Kidney capillary endothelial cell (primary cell): ENCODE measurements at regions not wholly inside any gene's neighbourhood (a gene's known extent, or its start where the extent isn't known, plus 50 kb on each side); places are given as distances from the start of the nearest gene placed in this dataset.
"Not testable (repeated sequence)": the region's sequence is repeated elsewhere in the genome, so short reads cannot be mapped to it uniquely, and the experiment has no call there.

Experiments used
- DNase-seq: peaks from one replicate; pipeline ENCODE4 v3.0.0-alpha.2; 2018; ENCODE audit warnings: low spot score

DNA sequence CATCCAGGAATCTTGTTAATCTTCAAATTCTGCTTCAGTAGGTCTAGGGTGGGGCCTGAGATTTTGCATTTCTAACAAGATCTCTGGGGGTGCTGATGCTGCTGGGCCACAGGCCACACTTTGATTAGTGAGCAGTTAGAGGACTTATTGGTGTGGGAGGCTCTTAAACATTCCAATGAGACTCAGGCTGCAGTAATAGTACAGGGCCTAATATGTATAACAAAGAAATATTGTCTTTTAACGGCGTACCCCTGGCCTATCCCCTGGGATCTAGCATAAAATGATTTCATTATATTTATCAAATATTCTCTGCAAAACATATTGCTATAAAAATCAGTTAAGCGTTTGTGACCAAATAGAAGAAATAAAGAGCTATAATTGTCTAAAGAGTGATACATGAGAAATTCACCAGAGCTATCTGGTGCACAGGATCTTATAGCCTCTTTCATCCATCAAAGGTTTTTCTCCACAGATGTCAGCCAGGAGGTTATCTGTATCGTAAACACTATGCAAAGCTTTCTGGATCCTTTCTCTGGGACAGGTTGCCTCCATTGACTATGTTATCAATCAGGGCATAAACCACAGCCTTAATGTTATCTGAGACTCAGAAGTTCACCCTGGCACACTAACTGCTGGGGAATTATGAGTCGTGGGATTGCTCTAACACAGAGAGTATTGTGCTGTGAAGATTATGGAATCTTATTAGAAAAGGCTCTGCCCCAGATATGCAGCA is 488.5 kb upstream of the MAP3K7 start:
- DNase-seq = no peak

DNA sequence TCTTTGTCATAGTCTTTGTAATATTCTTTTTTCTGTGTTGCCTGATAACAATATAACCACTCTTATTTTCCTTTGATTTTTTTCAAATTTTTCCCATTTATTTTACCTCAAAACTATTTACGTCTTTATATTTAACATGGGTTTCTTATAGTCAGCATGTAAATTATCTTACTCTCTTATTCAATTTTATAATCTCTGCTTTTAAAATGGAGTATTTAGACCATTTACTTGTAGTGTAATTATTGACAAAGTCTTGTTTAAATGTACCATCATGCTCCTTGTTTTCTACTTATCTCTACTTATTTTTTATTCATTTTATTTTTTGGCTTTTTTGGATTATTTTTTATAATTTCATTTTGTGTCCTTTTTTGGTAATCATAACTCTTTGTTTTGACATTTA is 476.5 kb upstream of the MAP3K7 start:
- no peak for DNase-seq

DNA sequence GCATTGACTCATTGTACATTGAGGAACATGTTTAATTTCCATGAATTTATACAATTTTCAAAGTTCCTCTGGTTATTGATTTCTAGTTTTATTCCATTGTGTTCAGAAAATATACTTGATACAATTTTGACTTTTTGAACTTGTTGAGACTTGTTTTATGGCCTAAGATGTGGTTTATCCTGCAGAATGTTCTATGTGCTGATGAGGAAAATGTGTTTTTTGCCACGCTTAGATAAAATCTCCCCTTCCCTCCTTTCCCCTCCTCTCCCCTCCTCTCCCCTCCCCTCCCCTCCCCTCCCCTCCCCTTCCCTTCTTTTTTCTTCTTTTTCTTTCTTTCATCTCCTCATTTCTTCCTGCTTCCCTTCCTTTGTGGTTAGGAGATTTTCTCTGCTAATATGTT is 470.8 kb upstream of the MAP3K7 start:
- no peak for DNase-seq

DNA sequence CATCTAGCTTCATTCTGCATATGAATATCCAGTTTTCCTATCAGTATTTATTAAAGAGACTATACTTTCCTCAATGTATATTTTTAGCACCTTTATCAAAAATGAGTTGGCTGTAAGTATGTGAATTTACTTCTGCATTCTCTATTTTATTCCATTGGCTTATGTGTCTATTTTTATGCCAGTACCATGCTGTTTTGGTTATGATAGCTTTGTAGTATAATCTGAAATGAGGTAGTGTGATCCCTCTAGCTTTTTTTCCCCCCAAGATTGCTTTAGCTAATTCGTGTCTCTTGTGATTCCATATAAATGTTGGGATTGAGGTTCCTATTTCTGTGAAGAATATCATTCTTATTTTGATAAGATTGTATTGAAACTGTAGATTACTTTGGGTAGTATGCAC is 469.1 kb upstream of the MAP3K7 start:
- DNase-seq = no peak

DNA sequence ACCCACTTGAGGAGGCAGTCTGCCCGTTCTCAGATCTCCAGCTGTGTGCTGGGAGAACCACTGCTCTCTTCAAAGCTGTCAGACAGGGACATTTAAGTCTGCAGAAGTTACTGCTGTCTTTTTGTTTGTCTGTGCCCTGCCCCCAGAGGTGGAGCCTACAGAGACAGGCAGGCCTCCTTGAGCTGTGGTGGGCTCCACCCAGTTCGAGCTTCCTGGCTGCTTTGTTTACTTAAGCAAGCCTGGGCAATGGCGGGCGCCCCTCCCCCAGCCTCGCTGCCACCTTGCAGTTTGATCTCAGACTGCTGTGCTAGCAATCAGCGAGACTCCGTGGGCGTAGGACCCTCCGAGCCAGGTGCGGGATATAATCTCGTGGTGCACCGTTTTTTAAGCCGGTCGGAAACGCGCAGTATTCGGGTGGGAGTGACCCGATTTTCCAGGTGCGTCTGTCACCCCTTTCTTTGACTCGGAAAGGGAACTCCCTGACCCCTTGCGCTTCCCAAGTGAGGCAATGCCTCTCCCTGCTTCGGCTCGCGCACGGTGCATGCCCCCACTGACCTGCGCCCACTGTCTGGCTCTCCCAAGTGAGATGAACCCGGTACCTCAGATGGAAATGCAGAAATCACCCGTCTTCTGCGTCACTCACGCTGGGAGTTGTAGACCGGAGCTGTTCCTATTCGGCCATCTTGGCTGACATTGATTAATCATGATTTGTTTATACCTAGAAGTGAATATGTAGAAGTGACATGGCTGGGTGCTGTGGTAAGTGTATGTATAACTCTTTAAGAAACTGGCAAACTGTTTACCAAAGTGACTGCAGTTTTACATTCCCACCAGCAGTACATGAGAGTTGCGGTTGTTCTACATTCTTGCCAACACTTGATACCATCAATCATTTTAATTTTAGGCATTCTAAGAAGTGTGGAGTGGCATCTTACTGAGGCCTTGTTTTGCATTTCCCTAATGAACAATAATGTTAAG is 465.9 kb upstream of the MAP3K7 start:
- not testable (repeated sequence) for DNase-seq

DNA sequence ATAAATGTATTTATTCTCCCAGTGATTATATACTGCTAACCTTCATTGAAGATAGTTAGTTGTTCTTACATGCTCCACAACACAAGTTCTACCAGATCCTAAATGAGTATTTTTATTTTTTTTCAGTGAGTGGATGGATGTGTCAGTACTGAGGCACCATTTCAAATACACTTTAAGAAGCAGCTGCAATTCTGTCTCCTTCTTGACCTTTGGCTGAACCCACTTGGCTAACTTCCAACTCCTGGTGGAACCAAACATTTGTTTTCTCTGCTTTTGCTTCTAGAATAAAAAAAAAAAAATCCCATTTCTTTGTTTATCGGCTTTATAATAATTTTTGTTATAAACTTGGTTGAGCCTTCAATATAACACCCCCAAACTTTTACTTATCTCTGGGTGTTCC is 458.3 kb upstream of the MAP3K7 start:
- DNase-seq = peak; percentile 2

DNA sequence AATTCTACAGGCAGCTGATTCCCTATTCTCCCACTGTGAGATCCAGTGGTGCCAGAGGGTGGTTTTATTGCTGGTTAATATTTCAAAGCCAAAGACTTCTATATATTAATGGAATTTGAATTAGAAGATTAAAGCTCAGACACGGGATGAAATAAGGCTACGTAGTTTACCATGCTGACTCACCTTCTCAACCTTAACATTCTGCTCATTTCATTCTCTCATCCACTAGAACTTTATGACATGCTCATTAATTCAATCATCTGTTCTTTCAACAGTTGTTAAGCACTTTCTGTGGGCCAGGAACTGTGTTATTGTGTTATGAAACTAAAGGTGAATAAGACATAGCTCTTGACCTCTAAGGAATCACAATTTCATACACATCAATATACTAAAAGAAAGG is 456.9 kb upstream of the MAP3K7 start:
- DNase-seq = no peak

DNA sequence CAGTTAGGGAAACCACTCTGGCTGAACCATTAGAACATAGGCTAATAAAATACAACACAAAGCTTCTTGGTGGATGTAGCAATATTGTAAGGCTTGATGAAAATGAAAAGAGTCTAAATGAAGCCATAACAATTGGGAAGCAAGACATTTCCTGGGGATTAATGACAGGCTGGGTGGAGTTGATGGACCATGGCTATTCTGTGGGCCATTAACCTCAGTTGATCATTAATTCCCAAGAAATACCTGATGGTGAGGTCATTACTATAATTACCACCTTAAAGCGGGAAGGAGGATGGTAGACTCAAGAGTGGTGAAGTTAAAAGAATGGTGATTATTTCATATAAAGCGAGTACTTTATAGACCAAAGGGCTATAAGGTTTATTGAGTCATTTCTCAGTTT is 455.8 kb upstream of the MAP3K7 start:
- DNase-seq = no peak

DNA sequence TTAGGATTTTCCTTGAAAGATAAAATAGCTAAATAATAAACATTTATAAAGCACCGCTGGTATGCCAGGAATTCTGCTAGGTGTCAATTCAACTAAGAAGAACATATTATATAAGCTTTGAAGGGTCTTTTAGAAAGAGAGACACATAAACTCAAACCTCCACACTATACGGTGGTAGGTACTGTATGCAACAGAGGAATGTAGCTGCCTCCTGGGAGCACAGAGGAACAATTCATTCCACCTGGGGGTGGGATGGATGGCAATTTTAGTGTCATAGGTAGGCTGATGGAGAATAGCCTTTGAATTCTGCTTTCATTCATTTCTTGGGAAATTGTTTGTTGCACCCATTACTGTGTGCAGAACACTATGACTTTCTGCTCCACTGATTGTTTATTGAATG is 447.1 kb upstream of the MAP3K7 start:
- no peak for DNase-seq

DNA sequence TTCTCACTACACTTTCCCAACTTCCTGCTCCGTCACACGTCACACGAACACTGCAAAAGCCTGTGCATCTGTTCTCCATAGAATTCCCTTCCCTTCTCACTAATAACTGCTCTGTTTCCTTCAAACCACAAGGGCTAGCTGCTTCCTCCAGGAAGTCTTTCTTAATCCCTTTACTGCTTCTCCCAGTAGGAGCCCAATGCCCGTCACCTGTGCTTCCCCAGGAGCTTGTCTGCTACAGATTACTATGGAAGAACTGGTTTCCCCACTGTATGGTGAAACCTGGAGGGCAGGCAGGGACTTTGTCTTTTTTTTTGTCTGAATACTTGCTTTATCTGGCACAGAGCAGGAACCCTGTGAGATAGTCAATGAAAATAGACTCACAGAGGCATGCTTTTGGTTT is 444.7 kb upstream of the MAP3K7 start:
- DNase-seq = no peak

DNA sequence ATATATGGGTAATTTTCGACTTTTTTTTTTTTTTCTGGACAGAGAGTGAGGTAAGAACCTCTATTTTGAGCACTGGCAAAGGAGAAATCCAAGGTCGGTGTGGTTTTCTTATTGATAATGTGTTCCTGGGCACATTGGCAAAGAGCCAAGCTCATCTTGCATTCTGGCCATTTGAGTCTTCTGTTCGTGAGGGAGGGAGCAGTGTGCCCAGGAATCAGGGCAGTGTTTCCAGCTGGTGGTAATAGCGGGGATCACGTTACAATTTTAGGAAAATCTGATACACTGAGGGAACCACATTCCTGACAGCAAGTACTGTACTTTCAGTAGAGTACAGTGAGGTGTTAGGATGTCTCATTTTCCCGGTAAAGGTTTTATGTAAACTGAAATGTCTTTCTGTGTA is 442.3 kb upstream of the MAP3K7 start:
- no peak for DNase-seq

DNA sequence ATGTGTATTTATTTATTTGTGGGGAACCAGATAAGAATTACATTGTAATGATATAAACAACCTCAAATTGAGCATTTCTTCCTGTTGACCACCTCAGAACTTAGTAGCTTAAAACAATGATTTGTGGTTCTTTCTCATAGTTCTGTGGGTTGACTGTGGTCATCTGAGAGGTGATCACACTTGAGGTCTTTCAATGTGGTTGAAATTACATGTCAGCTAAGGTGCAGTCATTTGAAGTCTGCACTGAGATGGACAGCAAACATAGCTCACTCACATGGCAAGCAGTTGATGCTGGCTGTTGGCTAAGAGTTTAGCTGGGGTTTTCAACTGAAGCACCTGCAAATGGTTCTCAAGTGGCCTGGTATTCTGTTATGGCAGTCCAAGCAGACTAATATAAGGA is 436.7 kb upstream of the MAP3K7 start:
- no peak for DNase-seq

DNA sequence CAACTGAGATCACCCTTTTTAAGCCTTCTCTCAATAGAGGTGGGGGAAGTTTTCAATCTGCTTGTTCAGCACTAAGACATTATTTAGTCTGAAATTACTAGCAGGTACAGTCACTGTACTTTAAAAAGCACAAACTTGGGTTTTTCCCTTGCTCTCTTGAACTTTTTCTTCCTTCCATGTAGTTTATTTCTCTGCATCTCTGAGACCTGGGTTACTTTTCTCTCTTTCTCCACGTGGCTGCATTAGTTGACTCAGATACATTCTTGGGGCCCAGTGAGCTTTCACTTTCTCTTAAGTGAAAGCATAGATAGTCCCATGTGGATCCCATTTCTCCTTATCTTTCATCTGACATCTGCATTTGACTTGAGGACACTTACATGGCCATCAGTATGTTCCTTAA is 433.9 kb upstream of the MAP3K7 start:
- no peak for DNase-seq

DNA sequence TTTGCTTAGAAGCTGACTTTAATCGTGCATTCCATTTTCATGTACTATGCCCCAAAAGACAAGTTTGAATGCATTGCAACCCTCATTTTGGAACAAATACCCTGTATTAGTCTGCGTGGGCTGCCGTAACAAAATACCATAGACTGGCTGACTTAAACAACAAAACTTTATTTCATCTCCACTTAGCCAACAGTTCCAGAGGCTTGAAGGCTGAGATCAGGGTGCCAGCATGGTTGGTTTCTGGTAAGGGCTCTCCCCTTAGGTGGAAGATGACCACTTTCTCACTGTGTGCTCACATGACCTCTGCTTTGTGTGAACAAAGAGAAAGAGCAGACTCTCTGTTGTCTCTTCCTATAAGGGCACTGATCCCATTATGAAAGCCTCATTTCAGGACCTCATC is 431.7 kb upstream of the MAP3K7 start:
- DNase-seq = no peak

DNA sequence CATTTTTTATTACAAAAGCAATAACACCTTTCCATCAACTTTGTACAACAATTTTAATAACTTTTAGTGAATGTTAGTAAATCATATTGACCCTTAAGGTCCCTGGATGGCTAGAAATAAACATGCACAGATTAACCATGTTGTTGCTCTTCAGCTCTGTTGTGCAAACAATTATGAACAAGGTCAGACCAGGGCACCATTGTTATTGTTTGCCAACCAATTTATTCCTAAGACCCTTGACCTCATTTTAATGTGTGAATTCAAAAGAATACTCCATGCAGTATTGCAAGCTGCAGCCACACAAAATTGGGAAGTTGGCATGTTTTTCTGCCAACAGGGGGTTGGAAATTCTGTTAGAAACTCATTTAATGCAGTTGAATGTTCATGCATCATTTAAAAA is 426.6 kb upstream of the MAP3K7 start:
- no peak for DNase-seq

DNA sequence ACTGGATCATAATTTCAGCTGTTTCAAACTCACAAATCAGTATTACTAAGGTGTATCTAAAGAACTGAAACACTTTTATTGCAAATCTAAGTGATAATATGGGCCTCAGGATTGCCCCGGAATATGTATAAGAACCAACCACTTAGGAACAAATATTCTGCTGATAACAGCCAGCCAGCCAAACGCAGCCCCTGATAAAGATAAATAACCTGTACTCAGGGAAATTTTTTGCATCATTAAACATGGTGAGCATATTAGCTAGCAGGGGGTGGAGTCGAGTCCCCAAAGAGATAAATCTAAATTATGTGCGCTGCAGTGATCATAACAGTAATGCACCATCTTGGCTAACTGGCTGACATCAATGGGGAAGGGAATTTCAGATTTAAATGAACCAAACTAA is 410.2 kb upstream of the MAP3K7 start:
- DNase-seq = no peak

DNA sequence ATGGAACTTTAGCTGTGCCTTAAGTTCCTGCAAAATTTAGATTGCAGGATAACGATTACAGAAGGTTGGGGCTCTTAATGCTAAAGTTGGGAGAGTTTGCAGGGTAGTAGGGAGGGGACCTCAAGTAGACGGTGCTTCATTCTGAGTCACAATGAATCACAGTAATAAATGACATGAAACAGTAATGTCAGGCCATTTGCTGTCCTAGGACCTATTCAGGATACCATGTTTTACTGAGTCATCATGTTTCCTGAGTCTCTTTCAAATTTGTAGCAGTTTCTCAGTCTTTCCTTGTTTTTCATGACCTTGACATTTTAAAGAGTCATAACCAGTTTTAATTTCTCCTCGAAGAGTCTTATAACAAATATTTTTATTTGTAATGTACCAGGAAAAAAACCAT is 406.9 kb upstream of the MAP3K7 start:
- peak; percentile 67 for DNase-seq

DNA sequence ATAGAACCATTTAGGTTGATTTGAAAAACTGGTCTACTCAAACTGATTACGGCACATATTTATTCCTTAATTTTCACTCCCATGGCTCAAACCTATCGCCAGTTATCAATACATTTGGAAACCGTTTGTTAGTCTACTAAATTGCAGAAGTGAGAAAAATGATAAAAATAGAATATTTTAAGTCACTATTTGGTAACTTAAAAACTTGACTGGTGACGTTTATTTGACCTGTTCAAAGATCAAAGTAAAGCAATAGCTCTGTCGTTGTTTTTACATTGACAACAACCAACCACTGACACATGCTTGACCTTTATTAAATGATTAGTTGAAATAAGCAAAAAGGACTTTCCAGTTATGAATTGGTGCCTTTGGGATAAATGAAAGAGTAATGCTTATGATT is 402.9 kb upstream of the MAP3K7 start:
- no peak for DNase-seq

DNA sequence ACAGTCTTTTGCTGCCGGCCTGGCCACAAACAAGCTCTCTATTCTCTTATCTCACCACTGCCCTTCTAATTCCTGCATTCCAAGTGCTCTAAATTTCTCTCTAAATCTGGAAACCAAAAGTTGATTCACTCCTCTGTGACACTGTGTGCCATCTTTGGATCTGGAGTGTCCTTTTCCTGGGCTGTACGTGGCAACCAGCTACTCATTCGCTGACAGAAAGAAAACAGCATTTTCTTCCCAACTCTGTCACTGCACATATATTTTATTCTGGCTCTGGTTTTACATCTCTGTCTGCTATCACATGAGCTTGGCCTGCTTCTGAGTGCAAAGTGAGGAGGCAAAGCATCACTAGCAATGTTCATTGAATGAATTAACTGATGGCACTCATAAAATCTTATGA is 397.2 kb upstream of the MAP3K7 start:
- no peak for DNase-seq

DNA sequence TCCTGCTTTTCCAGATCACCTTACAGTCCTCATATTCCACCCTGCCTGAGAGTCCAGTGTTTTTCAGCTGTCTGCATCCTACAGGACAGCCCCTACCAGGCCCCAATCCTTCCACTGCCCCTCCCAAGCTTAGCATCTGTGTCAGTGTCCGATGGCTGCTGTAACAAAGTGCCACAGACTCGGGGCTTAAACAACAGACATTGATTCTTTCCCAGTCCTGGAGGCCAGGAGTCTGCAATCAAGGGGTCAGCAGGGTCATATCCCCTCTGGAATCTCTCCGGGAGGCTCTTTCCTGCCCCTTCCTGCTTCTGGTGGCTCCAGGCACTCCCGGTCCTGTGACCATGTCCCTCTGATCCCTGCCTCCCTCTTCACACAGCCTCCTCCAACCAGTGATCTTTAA is 396.6 kb upstream of the MAP3K7 start:
- DNase-seq = no peak

DNA sequence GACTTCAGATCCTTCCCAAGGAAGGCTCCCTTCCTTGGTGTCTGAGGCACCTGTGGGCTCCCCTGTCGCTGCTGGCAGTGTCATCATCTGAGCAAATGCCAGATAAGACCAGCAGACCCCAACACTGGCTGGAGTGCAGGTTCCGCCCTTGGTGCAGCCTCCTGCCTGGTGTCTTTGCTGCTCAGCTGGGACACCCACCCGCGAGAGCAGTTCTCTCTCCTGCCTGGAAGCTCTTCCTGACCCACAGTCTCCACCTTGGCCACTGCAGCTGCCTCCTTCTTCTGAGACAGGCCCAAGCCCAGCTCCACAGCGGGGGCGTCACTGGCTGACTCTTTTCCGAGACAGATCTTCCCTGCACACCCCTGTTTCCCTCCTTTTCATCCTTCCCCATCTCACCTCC is 395.7 kb upstream of the MAP3K7 start:
- DNase-seq = no peak

DNA sequence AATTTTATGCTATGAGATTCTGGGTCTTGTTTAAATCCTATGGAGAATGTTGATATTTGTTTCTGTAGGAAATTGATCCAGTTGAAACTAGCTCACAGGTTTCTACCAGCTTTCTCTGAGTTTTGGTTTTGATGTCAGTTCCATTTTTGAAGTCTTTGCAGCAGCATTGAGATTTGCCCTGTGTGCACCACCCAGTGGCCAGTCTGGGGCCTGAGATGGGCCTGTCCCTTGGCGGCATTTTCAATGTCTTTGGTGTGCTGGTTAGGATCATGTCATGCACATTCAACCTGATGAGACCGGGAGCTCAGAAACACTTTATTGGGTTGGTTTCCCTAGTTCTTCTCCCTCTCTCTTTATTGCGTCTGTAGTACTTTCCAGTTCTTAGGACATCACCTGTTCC is 395.2 kb upstream of the MAP3K7 start:
- DNase-seq = no peak

DNA sequence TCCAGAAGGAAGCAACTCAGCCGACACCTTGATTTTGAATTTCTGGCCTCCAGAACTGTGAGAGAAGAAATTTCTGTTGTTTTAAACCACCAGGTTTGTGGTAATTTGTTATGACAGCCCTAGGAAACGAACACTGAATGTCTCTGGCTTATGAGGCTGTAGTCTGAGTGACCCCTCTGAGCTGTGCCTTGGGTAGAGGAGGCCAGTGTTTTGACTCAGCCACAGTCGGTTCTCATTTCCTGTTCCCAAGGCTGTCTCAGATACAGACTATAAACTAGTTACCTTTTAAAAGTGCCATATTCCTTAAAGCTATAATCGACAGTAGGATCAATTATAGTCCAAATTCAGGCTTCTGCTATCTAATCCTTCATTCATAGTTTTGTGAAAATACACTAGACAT is 391.2 kb upstream of the MAP3K7 start:
- peak; percentile 23 for DNase-seq

DNA sequence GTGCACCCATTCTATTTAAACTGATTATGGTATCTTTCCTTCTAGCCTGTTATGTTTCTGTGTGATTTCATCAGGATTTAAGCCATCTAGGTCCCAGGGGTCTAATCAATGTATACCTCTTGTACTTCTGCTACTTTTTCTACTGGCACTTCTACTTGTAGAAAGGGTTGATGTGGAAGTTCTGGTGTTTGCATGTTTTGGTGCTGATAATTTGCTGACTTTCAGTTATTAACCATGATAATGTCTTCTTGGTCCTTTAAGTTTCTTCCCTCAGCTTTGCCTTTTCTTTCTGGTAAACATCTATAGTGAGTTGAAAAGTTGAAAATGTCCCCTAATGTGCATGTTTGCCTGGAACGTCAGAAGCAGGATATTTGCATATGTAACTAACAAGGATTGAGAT is 390.6 kb upstream of the MAP3K7 start:
- no peak for DNase-seq
